HG03520 (cell line): ENCODE measurements at regions not wholly inside any gene's neighbourhood (a gene's known extent, or its start where the extent isn't known, plus 50 kb on each side); places are given as distances from the start of the nearest gene placed in this dataset.

Source experiments
- ATAC-seq: cut with Tn5 transposase; IDR thresholded peaks from one replicate; pipeline ENCODE4 v1.9.1; 2021; ENCODE audit warnings: mild to moderate bottlenecking, moderate library complexity; ENCODE audit not compliant: unreplicated experiment

DNA sequence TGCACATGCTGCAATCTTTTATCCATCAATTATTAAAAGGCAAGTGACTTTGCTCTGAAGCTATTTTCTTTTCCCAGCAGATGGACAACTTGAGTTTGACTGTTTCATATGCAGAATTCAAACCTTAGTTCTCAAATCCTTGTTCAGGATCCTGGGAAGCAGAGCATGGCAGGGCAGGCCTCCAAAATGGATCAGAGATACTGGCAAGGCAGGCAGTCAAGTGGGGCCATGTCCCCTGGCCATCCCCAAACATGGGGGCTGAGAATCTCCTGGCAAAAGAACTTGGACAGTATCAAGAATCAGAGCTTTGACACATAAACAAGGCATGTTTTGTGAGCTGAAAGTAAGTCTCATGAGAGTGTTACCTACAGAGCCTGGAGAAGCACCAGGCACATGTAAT is 122.9 kb upstream of the CTNNB1 start:
- ATAC-seq, result no peak

DNA sequence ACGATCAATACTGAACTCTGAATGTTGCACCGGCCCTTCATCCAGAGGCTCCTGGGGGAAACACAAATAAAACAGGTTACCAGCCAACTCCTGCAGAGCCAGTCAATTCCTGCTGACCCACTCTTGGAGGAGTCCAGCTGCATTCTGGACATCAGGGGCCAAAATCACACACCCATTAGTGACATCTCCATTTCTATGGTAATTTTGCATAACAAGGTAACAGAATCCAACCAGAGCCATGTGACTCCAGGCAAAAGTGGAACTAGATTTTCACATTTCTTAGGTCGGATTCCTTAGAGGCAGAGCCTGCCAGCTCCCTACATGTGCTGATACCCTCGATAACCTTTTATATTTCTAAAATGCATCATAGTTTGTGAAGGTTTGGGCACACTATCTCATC is 119.2 kb upstream of the CTNNB1 start:
- ATAC-seq, result no peak

DNA sequence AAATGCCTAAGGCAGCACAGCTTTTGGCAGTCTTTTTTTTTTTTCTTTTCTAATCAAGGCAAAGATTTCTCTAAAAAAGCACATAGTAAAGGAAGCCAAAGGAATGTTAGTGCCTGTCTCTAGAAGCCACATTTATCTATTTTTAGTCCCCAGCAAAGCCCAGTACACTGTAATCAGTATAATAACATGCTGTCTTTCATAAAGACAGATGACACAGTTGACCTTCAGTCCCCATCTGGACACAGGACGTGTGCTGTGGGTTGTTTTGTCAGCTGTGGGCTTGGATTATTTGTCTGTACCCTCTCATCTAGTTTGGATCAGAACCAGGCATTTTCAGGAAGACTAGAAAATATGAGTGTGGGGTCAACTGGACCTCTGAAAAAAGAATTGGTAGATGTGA is 110.4 kb upstream of the CTNNB1 start:
- ATAC-seq, result no peak

DNA sequence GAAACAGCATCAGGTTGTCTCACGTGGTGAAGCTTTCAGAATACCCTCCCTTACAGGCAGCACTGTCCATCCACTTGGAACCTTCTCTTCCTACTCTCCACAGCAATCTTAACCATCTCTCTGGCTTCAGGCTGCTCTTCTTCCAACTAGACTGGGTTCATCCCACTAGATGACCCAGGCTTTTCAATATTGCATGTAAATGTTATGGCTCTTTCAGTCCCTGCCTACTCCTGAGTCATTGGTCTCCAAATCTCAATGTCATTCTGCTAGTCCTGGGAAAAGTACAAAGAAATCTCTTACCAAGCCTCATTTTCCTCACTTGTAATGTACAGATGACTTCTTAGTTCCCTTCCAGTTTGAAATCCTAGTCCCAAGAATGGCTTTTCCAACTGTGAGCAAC is 109.7 kb upstream of the CTNNB1 start:
- ATAC-seq, result no peak

DNA sequence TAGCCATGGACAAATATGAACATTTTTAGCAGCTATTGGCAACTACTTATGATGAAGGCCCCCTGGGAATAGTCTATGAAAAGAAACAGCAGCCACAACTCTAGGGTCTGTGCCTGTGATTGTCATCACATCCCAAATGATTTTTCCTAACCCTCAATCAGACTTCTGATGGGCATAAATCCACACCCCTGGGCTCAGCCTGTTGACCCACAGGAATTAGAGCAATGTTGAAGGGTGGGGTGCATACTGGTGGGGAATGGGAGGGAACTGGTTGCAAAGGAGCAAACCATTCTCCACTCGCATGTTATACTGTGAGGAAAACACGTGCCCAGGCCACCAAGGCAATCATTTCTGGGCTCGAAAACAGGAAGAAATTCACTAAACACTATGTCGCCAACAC is 106.5 kb upstream of the CTNNB1 start:
- no peak for ATAC-seq

DNA sequence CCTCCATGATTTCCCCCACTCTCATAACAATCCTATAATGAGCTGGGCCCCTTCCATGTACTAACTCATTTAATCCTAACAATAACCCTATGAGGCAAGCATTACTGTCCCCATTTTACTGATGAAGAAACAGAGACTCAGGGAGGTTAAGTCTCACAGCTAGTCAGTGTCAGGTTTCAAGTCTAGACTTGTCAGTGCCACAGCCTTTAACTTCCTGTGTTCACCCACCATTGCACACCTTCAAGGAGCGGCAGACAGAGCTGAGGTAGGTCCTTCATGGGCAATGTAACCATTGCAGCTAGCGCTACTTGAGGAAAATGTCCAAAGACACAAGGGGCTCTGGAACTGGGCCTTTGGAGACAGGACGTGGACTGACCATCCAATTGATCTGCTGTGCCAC is 105.8 kb upstream of the CTNNB1 start:
- no peak for ATAC-seq

DNA sequence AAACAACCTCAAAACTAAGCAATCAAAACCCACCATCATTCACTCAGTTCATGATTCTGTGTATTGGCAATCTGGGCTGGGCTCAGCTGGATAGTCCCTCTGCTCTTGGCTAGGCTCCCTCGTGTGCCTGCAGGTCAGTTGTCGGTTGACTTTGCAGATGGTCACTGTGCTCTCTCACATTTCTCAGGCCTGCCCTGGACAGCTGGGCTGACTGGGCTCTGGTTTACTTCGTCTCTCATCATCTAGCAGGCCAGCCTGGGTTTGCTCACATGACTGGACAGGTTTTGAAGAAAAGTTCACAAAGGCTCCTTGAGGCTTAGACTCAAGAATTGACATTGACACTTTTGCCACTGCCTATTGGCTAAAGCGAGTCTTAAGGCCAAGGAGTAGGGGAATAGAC is 105.0 kb upstream of the CTNNB1 start:
- no peak for ATAC-seq

DNA sequence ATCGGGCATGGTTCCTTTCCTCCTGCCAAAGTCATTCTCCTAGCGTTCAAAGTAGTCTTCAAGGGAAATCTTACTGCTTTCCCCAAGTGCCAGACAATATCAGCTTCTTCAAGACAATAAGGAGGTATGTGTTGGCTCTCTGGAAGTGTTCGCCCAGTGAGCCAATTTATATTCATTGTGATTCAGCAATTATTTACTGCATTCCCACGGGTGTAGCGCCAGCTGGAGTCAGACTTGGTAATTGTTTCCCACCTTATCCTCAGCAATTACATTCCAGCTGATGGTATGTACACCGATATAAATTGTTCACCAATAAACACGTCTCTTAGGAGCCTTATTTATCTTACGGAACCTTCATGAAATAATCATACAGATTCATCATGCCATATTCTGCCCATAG is 103.6 kb upstream of the CTNNB1 start:
- no peak for ATAC-seq

DNA sequence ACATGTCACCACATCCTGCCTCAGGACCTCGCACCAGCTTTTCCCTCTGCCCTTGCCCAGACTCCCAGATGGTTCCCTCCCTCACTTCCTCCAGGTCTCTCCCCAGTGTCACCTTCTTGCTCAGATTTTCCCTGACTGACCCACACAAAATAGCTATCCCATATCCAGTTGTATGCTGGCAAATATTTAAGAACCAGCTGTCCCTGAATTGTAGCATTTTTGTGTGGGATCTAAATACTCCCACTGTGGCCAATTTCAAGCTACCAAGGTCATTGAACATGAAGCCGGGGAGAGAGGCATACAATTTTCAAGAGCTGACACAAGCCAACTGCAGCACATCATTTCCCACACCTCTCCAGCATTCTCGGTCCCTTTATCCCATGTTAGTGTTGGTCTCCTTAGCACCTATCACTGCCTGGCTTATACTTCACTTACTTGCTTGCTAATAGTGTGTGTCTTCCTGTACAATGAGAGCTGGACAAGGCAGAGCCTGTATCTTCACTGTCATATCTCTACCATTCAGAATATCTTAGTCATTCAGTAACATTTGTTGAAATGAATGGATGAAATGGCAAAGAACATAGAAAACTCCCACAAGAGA is 101.3 kb upstream of the CTNNB1 start:
- ATAC-seq, result no peak

DNA sequence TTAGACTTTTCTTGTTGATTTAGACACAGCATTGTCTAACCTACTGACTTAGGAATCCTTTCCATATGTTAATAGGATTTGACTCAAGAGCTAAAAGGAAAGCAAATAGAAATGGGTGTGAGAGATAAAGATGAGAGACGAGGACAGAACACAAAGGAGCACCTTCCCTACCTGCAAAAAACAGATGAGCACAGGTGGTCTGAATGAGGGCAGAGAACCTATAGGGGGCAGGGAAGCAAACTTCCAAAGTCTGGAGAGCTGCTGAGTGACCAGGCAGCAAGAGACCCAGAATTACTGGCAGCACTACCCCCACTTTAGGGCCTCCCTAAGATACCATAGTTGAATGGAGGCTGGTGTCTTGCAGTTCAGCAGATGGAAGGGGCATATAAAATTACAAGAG is 98.1 kb upstream of the CTNNB1 start:
- ATAC-seq, result no peak

DNA sequence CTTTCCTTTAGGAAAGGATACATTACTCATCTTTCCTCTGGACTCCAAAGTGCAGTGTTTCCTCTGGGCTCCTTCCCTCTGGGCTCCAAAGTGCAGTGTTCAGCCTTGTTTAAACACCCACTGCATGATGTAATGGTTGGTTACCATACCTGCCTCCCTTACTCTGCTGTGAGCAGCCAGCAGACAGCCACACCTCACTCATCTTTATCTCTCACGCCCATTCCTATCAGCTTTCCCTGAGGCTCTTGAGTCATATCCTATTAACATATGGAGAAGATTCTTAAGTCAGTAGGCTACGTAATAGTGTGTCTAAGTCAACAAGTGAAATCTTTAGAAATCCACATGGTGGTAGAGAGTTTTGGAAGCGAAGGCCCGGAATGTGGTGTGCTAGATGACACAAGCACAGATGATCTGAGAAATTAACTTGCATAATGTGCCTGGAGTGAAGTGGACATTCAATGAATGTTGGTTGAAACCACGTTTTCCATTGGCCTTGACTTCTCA is 97.2 kb upstream of the CTNNB1 start:
- no peak for ATAC-seq

DNA sequence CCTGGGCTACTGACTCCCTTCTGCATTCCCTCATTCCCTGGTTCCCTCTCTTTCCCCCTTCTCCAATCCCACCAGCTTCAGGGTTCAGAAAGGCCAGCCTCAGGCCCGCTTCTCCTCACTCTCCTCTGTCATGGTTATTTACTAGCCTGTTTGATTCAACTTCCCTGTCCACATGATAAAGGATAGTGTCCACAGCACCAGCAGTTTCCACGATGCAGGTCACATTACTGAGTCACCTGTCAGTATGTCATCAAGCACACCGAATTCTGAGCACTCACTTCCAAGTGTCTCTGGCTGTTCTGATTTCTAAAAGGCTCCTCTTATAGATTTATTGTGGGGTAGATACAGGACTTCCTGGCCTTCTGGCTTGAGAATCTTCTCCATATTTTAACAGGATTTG is 96.6 kb upstream of the CTNNB1 start:
- no peak for ATAC-seq

DNA sequence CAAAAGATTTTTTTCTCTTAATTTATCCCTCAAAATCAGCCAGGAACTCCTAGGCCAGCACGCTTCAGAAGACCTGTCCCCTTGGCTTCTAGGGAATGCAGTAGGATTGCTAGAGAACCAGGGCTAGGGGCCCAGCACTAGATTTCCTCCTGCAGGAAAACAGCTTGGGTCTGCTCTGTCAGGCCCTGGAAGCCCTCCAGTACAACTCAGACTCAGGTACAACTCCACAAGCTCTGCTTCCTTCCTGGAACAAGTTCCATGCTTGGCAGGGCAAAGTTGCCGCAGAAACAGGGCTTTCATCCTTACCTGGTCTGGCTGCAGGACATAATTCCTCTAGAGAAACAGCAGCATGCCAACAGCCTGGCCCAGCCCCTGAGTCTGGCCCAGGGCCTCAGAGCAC is 96.1 kb upstream of the CTNNB1 start:
- ATAC-seq, result no peak

DNA sequence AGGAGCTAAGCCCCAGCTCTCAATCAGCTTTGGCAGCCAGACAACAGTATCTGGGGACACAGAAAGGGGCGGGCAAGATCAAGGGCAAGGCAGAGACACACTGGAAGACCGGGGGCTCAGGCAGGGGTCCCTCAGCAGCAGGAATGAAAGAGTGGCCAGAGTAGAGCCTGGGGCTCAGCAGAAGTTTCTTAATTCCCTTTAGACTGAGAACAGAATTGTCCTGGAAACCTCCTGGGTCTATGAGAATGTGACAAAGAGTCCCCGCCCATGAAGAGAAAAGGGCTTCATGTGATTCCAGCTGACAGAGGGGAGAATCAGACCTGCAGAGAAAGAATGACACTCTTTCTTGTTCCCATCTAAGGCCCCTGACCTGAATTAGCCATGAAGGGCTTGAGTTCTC is 95.2 kb upstream of the CTNNB1 start:
- ATAC-seq, result no peak

DNA sequence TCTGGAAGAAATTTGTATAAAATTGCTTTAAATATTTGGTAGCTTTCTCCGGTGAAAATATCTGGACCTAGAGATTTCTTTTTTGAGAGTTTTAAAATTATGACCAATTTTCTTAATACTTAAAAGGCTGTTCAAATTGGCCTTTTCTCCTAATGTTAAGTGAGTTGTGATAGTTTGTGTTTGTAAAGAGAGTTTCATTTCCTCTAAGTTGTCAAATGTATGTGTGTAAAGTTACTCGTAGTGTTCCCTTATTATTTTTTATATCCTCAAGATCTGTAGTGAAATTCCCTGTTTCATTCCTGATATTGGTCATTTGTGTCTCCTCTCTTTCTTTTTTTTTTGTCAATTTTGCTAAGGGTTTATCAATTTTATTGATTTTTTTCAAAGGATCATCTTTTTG is 92.6 kb upstream of the CTNNB1 start:
- no peak for ATAC-seq

DNA sequence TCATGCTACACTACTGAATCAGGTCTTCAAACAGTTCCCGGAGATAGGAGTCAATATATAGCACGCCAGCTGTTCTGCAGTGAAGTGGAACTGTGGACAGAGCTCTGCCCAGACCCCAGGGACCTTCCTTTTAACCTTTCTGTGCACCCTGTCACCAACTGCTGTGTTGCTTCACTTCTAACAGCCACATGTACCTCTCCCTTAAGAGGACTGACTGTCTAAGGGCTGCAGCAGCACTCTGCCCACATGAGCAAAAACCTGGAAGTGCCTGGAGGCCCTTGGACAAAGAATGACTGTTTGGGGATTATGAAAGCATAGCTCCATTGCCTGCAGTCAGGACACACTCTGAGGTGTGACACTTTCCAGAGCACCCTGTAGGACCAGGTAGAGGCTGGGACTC is 88.3 kb upstream of the CTNNB1 start:
- ATAC-seq, result no peak

DNA sequence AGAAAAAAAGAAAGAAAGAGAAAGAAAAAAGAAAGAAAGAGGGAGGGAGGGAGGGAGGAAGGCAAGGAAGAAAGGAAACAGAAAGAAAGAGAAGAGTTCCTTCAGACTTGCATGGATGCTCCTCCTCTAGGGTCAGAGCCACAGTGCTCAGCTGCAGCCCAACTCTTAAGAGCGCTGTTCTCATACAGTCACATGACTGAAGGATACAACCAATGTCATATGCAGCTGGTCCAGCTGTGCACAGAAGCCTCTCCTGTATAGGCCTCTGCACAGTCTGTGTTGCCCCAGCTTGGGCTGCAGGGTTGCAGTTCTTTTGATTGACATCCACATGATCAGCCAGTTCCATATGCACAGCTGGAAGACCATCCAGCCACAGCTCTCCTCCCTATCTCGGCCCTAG is 86.8 kb upstream of the CTNNB1 start:
- ATAC-seq, result no peak

DNA sequence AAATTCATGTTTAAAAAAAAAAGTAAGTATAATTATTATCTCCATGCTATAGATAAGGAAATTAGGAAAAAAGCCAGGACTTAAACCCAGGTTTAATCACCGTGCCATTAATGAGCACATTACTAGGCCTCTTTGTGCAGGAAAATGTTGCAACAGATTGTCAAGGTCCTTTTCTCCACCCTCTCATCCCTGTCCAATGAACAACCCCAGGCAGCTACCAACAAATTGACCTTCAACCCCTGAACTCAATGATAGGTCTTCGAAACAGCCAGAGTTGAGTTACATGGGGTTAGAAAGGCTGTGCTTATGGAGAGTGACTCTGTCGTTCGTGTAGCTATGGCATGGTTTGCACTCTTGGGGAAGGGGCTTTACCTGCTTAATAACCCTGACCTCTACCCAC is 84.2 kb upstream of the CTNNB1 start:
- no peak for ATAC-seq

DNA sequence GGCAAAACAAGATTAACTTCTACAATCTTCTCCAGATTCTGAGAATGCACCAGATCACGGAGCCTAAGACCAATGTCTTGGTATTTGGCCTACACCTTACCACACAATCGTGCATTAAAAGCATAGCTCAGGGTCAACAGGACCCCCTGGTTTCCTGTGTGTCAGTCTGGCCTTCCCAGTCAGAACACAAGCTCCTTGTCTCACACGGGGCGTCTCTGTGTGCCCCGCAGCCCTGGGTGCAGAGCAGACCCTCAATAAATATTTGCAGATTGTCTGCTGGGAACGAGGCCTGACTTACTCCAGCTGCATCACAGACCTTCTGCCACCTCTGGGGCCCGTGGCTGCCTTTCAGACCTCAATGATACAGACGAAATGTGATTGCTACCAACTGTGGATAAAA is 82.5 kb upstream of the CTNNB1 start:
- ATAC-seq, result no peak

DNA sequence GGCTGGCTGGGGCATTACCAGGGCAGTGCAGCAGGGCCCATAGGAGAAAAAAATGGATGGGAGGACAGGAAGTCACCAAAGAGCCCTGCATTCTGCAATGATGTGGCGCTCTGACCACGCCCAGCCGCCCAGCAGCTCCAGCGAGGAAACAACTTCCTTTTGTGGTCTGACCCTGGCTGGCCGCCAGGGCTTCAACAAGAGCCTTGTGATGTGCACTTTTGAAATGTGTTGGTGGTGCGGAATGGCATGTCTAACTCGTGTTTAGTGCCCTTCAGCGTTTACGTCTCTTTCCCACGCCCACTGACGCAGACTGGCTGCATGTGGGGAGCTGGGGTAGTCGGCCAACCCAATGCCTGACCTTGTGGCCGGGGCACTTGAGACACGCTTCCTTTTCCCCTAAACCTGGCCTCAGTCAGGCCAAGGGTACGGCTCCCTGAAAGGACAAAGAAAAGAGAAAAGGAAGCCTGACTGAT is 81.9 kb upstream of the CTNNB1 start:
- peak; percentile 88 for ATAC-seq

DNA sequence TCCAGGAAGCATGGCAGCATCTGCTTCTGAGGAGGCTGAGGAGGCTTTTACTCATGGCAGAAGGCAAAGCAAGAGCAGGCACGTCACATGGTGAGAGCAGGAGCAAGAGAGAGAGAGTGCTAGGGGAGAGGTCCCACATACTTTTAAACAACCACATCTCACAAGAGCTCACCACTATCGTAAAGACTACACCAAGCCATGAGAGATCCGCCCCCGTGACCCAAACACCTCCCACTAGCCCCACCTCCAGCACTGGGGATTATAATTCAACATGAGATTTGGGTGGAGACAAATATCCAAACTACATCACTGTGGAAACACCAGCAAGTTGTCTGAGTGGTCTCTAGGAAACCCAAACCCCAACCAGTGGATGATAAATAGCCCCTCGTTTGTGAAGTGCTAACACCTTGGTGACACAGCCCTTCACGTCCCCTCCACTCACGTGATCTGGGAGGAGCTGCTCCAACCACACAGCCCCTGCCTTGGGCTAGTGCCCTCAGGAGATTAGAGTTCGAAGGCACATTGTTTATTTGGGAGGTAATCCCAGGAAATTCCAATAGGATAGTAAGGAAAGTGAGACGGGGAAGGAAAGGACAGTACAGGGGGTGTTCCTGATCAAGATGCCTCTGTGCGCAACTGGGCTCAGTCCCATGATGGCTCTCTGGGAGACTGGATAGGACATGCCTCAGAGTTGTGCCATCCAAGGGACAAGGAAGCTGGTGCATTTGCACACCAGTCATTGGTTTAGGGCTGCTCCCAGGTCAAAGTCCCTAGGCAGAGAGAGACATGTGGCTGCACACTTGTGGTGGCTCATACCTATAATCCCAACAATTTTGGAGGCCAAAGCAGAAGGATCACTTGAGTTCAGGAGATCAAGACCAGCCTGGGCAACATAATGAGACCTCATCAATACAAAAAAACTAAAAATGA is 80.6 kb upstream of the CTNNB1 start:
- no peak for ATAC-seq

DNA sequence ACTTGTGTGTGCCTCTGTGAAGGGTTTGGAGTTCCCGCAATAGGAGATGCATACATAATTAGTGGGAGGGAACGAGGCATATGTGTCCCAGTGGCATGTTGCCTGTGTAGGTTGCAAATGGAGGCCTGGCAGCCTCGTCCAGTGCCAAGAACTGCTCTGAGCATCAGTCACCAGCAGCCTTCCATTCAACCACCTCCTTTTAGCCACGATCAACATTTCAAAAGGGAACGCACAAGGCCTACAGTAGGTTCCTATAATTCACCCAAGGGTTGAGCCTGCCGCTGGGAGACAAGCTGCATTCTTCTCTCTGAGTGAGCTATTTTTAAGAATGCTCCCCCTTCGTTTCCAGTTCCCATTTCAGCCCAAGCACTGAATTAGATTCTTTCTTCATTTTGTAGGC is 78.8 kb upstream of the CTNNB1 start:
- ATAC-seq, result no peak
